ENCODE measurements at regions not wholly inside any gene's neighbourhood (a gene's known extent, or its start where the extent isn't known, plus 50 kb on each side); places are given as distances from the start of the nearest gene placed in this dataset.

- no peak for DNase-seq
- no peaks in the 10 kb centered on the region for H3K79me2 ChIP-seq (ENCODE audit: low read length)
Measured at GRCh38 chr7:106433377-106433776, 148.6 kb upstream of the NAMPT start.

DNA sequence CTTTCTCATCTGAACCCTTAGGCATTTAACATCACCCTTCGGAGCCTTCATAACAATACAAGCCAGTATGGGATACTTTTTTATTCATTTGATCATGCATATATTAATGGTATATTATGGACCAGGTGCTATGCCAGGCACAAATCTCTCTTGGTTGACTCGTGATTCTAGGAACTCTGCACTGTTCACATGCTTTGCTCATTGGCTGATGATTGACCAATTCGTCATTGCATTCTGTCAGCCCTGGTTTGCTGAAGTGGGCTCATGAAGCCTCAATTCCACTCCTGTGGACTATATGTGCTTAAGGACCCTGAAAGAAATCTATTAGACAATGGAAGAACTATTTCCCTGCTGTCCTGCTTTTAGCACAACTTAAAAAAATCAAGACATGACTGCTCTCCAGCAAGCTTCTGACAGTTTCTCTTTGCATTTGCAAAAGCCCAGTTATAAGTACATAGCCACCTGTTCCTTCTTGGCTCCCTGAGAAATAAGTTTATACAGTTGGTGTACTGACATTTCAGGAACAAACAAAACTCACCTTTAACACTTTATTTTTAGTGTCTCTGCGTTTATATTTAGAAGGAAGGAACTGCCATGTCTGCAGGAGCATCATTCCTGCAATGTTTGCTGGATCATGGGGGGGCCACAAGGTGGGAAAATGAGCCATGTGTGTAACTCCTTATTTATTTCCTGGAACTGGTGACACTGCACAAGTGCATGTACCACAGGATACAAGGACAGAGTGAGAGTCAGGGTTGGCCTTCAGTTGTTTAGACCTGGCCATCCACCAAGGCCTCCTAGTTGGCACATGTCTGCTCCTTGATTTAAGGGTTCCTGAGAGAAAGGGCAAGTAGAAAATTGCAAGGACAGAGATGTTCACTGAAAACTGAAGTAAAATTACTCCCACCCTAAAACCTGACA is 146.0 kb upstream of the NAMPT start:
- Histone ChIP-seq H2AFZ (ENCODE audit: low read length) (no peak overlapping the region), H3K27ac (ENCODE audit: low read length) (no peak overlapping the region), H3K4me2 (ENCODE audit: low read depth, low read length, poor library complexity, severe bottlenecking) (no peak overlapping the region), H3K36me3 (ENCODE audit: insufficient read depth, low read length) (no peaks in the 10 kb centered on the region), H4K20me1 (ENCODE audit: insufficient read depth, low read depth, low read length) (no peaks in the 10 kb centered on the region), H3K9ac (ENCODE audit: low read length) (no peak overlapping the region), H3K27me3 (ENCODE audit: low read length) (no peaks in the 10 kb centered on the region), H3K4me1 (ENCODE audit: low read length) (no peaks in the 10 kb centered on the region), H3K4me3 (ENCODE audit: low read length) (no peak overlapping the region), H3K9me3 (ENCODE audit: low read length) (no peaks in the 10 kb centered on the region), H3K9me2 (replicated peaks; ENCODE audit: insufficient read depth, low read length) (no peaks in the 10 kb centered on the region), H3K79me2 (ENCODE audit: low read length) (no peaks in the 10 kb centered on the region)
- DNase-seq, result no peak

More at GRCh38 chr7:106433377-106433776, 148.6 kb upstream of the NAMPT start:
- Histone ChIP-seq H4K20me1 (ENCODE audit: insufficient read depth, low read depth, low read length) (no peaks in the 10 kb centered on the region), H3K36me3 (ENCODE audit: insufficient read depth, low read length) (no peaks in the 10 kb centered on the region), H3K9me2 (replicated peaks; ENCODE audit: insufficient read depth, low read length) (no peaks in the 10 kb centered on the region), H3K9me3 (ENCODE audit: low read length) (no peaks in the 10 kb centered on the region), H3K27ac (ENCODE audit: low read length) (no peak overlapping the region), H3K4me2 (ENCODE audit: low read depth, low read length, poor library complexity, severe bottlenecking) (no peak overlapping the region), H3K27me3 (ENCODE audit: low read length) (no peaks in the 10 kb centered on the region), H3K4me1 (ENCODE audit: low read length) (no peaks in the 10 kb centered on the region), H3K4me3 (ENCODE audit: low read length) (no peak overlapping the region), H3K9ac (ENCODE audit: low read length) (no peak overlapping the region), H2AFZ (ENCODE audit: low read length) (no peak overlapping the region)

DNA sequence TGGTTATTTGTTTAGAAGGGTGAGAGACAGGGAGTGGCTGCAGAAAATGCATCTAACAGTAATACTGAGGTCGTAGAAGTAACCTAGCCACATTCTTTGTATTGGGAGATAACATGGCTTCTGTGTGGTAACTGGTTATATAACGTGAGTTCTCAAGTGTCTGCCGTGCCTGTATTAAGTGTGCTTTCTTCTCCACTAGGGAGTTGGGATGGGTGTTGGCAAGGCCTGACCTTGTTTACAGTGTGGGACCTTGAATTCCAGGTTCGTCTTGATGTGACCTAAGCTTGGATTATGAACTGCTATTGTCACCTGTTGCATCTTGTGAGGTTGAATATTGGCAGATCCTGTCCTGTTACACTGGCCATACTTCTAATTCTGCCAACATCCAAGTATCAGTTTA is 145.3 kb upstream of the NAMPT start:
- no peaks in the 10 kb centered on the region for H3K9me3 ChIP-seq (ENCODE audit: low read length)
- no peak for DNase-seq
- H3K9ac ChIP-seq (ENCODE audit: low read length), result no peak overlapping the region
- no peak overlapping the region for H3K4me3 ChIP-seq (ENCODE audit: low read length)
- no peaks in the 10 kb centered on the region for H3K27me3 ChIP-seq (ENCODE audit: low read length)
- no peaks in the 10 kb centered on the region for H3K79me2 ChIP-seq (ENCODE audit: low read length)
- no peak overlapping the region for H3K27ac ChIP-seq (ENCODE audit: low read length)
- no peak overlapping the region for H2AFZ ChIP-seq (ENCODE audit: low read length)
- H3K36me3 ChIP-seq (ENCODE audit: insufficient read depth, low read length), result no peaks in the 10 kb centered on the region
- no peaks in the 10 kb centered on the region for H3K9me2 ChIP-seq (replicated peaks; ENCODE audit: insufficient read depth, low read length)
- peaks cover under 1% of the 10 kb centered on the region for H3K4me1 ChIP-seq (ENCODE audit: low read length)
- H3K4me2 ChIP-seq (ENCODE audit: low read depth, low read length, poor library complexity, severe bottlenecking), result no peak overlapping the region
- no peaks in the 10 kb centered on the region for H4K20me1 ChIP-seq (ENCODE audit: insufficient read depth, low read depth, low read length)

DNA sequence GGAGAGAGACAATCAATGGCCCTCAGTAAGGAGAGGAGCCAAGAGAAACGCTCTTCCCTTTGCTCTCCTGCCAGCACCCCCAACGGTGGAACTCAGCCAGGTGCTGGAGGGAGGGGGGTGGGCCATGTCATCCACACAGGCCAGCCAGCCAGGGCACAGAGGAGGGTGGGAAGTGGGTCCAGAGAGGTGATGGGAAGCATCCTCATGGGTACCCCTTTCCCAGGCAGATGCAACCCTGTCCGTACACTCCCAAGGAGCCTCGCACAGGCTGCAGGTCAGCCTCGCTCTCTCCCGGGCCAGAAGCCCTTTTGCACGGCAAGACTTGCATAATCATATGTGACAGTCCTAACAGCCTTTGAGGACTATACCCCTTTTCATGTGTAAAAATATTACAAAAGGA is 142.0 kb upstream of the NAMPT start:
- Histone ChIP-seq H3K36me3 (ENCODE audit: insufficient read depth, low read length) (no peaks in the 10 kb centered on the region), H3K79me2 (ENCODE audit: low read length) (no peaks in the 10 kb centered on the region), H3K27ac (ENCODE audit: low read length) (no peak overlapping the region), H3K9me3 (ENCODE audit: low read length) (no peaks in the 10 kb centered on the region), H2AFZ (ENCODE audit: low read length) (no peak overlapping the region), H3K4me1 (ENCODE audit: low read length) (peaks cover 6% of the 10 kb centered on the region), H3K9ac (ENCODE audit: low read length) (no peak overlapping the region), H4K20me1 (ENCODE audit: insufficient read depth, low read depth, low read length) (no peaks in the 10 kb centered on the region), H3K27me3 (ENCODE audit: low read length) (no peaks in the 10 kb centered on the region), H3K9me2 (replicated peaks; ENCODE audit: insufficient read depth, low read length) (no peaks in the 10 kb centered on the region), H3K4me3 (ENCODE audit: low read length) (no peak overlapping the region), H3K4me2 (ENCODE audit: low read depth, low read length, poor library complexity, severe bottlenecking) (no peak overlapping the region)
- DNase-seq, result no peak

GRCh38 chr7:106425017-106425719 is 140.4 kb upstream of the NAMPT start:
- H3K4me1 ChIP-seq (ENCODE audit: low read length), result peaks cover 6% of the 10 kb centered on the region
- H3K9me2 ChIP-seq (replicated peaks; ENCODE audit: insufficient read depth, low read length), result no peaks in the 10 kb centered on the region
- H3K4me3 ChIP-seq (ENCODE audit: low read length), result no peak overlapping the region
- no peaks in the 10 kb centered on the region for H3K79me2 ChIP-seq (ENCODE audit: low read length)
- no peaks in the 10 kb centered on the region for H3K27me3 ChIP-seq (ENCODE audit: low read length)
- no peak for DNase-seq
- H3K4me2 ChIP-seq (ENCODE audit: low read depth, low read length, poor library complexity, severe bottlenecking), result no peak overlapping the region
- H3K27ac ChIP-seq (ENCODE audit: low read length), result no peak overlapping the region
- no peak overlapping the region for H2AFZ ChIP-seq (ENCODE audit: low read length)
- no peaks in the 10 kb centered on the region for H3K9me3 ChIP-seq (ENCODE audit: low read length)
- H3K36me3 ChIP-seq (ENCODE audit: insufficient read depth, low read length), result no peaks in the 10 kb centered on the region
- H4K20me1 ChIP-seq (ENCODE audit: insufficient read depth, low read depth, low read length), result no peaks in the 10 kb centered on the region
- no peak overlapping the region for H3K9ac ChIP-seq (ENCODE audit: low read length)

DNA sequence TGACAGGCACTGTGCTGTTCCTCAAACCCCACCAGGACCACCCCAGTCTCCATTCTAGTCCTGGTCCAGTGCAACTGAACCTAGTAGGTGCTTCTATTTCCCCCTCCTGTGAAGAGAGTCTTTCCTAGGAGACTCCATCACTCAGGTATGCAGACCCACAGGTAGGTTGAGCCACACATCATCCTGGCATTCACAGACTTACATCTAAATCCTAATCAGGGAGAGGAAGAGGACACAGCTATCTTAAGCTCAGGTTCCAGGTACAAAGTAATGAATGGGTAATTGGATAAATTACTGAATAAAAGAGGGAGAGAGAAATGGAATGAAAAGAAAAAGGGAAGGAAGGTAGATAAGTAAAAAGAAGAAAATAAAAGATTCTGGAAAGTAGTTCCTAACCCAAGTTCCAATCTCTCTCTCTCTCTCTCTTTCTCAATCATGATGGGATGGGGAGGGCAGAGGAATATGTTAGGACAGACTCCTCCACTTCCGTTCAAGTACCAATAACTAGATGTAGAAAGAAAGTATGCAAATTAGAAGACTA is 139.8 kb upstream of the NAMPT start:
- peaks cover 6% of the 10 kb centered on the region for H3K4me1 ChIP-seq (ENCODE audit: low read length)
- no peak overlapping the region for H2AFZ ChIP-seq (ENCODE audit: low read length)
- H3K79me2 ChIP-seq (ENCODE audit: low read length), result no peaks in the 10 kb centered on the region
- no peak for DNase-seq
- H3K27me3 ChIP-seq (ENCODE audit: low read length), result no peaks in the 10 kb centered on the region
- H3K9ac ChIP-seq (ENCODE audit: low read length), result no peak overlapping the region
- H3K9me3 ChIP-seq (ENCODE audit: low read length), result no peaks in the 10 kb centered on the region
- H3K27ac ChIP-seq (ENCODE audit: low read length), result no peak overlapping the region
- no peak overlapping the region for H3K4me2 ChIP-seq (ENCODE audit: low read depth, low read length, poor library complexity, severe bottlenecking)
- no peaks in the 10 kb centered on the region for H4K20me1 ChIP-seq (ENCODE audit: insufficient read depth, low read depth, low read length)
- no peaks in the 10 kb centered on the region for H3K36me3 ChIP-seq (ENCODE audit: insufficient read depth, low read length)
- no peak overlapping the region for H3K4me3 ChIP-seq (ENCODE audit: low read length)
- no peaks in the 10 kb centered on the region for H3K9me2 ChIP-seq (replicated peaks; ENCODE audit: insufficient read depth, low read length)

- Histone ChIP-seq H3K27me3 (ENCODE audit: low read length) (no peaks in the 10 kb centered on the region), H3K36me3 (ENCODE audit: insufficient read depth, low read length) (no peaks in the 10 kb centered on the region), H3K4me1 (ENCODE audit: low read length) (peaks cover 6% of the 10 kb centered on the region), H3K9me3 (ENCODE audit: low read length) (no peaks in the 10 kb centered on the region), H4K20me1 (ENCODE audit: insufficient read depth, low read depth, low read length) (no peaks in the 10 kb centered on the region), H3K9ac (ENCODE audit: low read length) (no peak overlapping the region), H3K27ac (ENCODE audit: low read length) (no peak overlapping the region), H3K4me2 (ENCODE audit: low read depth, low read length, poor library complexity, severe bottlenecking) (no peak overlapping the region), H3K9me2 (replicated peaks; ENCODE audit: insufficient read depth, low read length) (no peaks in the 10 kb centered on the region), H3K4me3 (ENCODE audit: low read length) (no peak overlapping the region), H2AFZ (ENCODE audit: low read length) (no peak overlapping the region), H3K79me2 (ENCODE audit: low read length) (no peaks in the 10 kb centered on the region)
- DNase-seq, result no peak
Measured at GRCh38 chr7:106423821-106424475, 139.2 kb upstream of the NAMPT start.

- Histone ChIP-seq H3K9me3 (ENCODE audit: low read length) (no peaks in the 10 kb centered on the region), H2AFZ (ENCODE audit: low read length) (no peak overlapping the region), H3K4me2 (ENCODE audit: low read depth, low read length, poor library complexity, severe bottlenecking) (no peak overlapping the region), H3K79me2 (ENCODE audit: low read length) (no peaks in the 10 kb centered on the region), H3K27ac (ENCODE audit: low read length) (no peak overlapping the region), H3K27me3 (ENCODE audit: low read length) (no peaks in the 10 kb centered on the region), H3K4me3 (ENCODE audit: low read length) (no peak overlapping the region), H3K9ac (ENCODE audit: low read length) (no peak overlapping the region), H4K20me1 (ENCODE audit: insufficient read depth, low read depth, low read length) (no peaks in the 10 kb centered on the region), H3K36me3 (ENCODE audit: insufficient read depth, low read length) (no peaks in the 10 kb centered on the region), H3K4me1 (ENCODE audit: low read length) (peaks cover 6% of the 10 kb centered on the region), H3K9me2 (replicated peaks; ENCODE audit: insufficient read depth, low read length) (no peaks in the 10 kb centered on the region)
- no peak for DNase-seq
Measured at GRCh38 chr7:106423111-106423510, 138.3 kb upstream of the NAMPT start.

Measured in Karpas-422 (cell line).